ENCODE measurements at regions not wholly inside any gene's neighbourhood (a gene's known extent, or its start where the extent isn't known, plus 50 kb on each side); places are given as distances from the start of the nearest gene placed in this dataset.

DNA sequence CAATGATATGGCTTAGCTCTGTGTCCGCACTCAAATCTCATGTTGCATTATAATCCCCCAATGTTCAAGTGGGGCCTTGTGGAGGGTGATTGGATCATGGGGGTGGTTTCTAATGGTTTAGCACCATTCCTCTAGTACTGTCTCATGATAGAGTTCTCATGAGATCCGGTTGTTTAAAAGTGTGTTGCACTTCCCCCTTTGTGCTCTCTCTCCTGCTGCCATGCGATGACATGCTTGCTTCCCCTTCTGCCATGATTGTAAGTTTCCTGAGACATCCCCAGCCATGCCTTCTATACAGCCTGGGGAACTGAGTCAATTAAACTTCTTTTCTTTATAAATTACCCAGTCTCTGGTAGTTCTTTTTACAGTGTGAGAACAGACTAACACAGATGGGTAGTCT lies 427.1 kb downstream of the CHSY3 start (continued):
- TF ChIP-seq TEAD4 (IDR thresholded peaks at IDR 0.05; ENCODE audit: borderline replicate concordance, insufficient read depth): no peak

- no peak overlapping the region for H3K27ac ChIP-seq (ENCODE audit: low read depth in 2 of 2, low read length in 1 of 2)
- WGBS (ENCODE audit: low lambda C conversion rate): 3% methylated on average over 7 of the region's 7 CpGs
- POLR2A ChIA-PET: no interaction called here
Observed at GRCh38 chr5:130324953-130325671, 420.8 kb downstream of the CHSY3 start.

DNA sequence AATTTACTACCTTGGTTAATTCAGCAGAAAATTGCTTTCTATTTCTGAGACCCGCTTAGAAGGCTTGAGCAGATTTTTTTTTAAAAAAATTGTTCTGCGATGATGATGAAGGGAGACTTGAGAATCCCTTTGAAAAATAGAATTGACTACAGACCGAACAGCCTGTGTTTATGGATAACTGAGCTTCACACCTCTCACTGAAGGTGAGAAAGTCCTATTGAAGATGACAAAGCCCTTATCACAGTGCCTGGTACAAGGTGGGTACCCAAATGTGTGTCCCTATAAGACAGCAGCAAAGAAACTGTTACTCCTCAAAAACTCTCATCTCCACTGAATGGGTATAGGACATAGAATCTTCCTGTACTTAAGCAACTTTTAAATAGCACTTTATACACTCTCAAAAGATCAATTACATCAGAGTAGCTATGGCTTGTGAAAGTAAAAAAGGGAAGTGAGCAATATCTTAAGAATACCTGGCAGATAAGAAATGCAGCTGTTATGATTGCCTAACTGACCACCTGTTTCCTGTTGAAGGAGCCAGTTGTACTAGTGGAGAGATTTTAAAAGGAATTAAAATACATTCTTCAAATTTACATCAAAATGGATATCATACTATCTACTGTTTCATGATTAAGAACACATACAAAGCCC lies 419.7 kb downstream of the CHSY3 start:
- Histone ChIP-seq H3K27me3 (ENCODE audit: insufficient read depth) (no peaks in the 10 kb centered on the region), H3K9me3 (no peaks in the 10 kb centered on the region), H3F3A (replicated peaks; ENCODE audit: insufficient read depth) (no peaks in the 10 kb centered on the region), H3K9me2 (no peaks in the 10 kb centered on the region; the same call in 1 of the 2 replicates), H3K9ac (no peak overlapping the region), H3K79me2 (ENCODE audit: insufficient read depth) (no peaks in the 10 kb centered on the region), H3K27ac (ENCODE audit: low read depth in 2 of 2, low read length in 1 of 2) (no peak overlapping the region), H3K4me1 (ENCODE audit: control insufficient read depth in 1 of 2, insufficient read depth in 2 of 2, low read depth in 1 of 2, low read length in 1 of 2) (no peaks in the 10 kb centered on the region), H3K4me3 (ENCODE audit: low read depth in 2 of 2, low read length in 1 of 2) (no peak overlapping the region), H2AFZ (ENCODE audit: low read depth) (no peak overlapping the region), H4K20me1 (ENCODE audit: insufficient read depth) (no peaks in the 10 kb centered on the region), H3K4me2 (no peak overlapping the region), H3K36me3 (replicated peaks in 1 of 2; ENCODE audit: control insufficient read depth in 1 of 2, insufficient read depth in 2 of 2, low read length in 1 of 2) (no peaks in the 10 kb centered on the region)
- ChIA-PET CTCF (no interaction called here), POLR2A (no interaction called here)
- no peak for TF ChIP-seq REST (IDR thresholded peaks at IDR 0.05; ENCODE audit: low read depth, low read length)
- TF ChIP-seq FOXJ3 (CRISPR knock-in tag; IDR thresholded peaks at IDR 0.05): no peak
- TF ChIP-seq, protein P1, sequence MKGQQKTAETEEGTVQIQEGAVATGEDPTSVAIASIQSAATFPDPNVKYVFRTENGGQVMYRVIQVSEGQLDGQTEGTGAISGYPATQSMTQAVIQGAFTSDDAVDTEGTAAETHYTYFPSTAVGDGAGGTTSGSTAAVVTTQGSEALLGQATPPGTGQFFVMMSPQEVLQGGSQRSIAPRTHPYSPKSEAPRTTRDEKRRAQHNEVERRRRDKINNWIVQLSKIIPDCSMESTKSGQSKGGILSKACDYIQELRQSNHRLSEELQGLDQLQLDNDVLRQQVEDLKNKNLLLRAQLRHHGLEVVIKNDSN (IDR thresholded peaks at IDR 0.05; ENCODE audit: borderline replicate concordance, low read depth): no peak
- no peak for TF ChIP-seq IRF3 (IDR thresholded peaks at IDR 0.05; ENCODE audit: low read depth, low read length)
- TF ChIP-seq RCOR1 (IDR thresholded peaks at IDR 0.05; ENCODE audit: low read length): no peak
- no peak for TF ChIP-seq TEAD4 (IDR thresholded peaks at IDR 0.05; ENCODE audit: borderline replicate concordance, insufficient read depth)
- TF ChIP-seq EP300 (IDR thresholded peaks at IDR 0.05; ENCODE audit: borderline replicate concordance in 1 of 2, low read depth in 1 of 2, low read length in 1 of 2): no peak
- TF ChIP-seq FOXM1 (IDR thresholded peaks at IDR 0.05; ENCODE audit: low read depth): no peak
- no peak for TF ChIP-seq GABPA (IDR thresholded peaks at IDR 0.05; ENCODE audit: low read depth)
- TF ChIP-seq, protein P2, sequence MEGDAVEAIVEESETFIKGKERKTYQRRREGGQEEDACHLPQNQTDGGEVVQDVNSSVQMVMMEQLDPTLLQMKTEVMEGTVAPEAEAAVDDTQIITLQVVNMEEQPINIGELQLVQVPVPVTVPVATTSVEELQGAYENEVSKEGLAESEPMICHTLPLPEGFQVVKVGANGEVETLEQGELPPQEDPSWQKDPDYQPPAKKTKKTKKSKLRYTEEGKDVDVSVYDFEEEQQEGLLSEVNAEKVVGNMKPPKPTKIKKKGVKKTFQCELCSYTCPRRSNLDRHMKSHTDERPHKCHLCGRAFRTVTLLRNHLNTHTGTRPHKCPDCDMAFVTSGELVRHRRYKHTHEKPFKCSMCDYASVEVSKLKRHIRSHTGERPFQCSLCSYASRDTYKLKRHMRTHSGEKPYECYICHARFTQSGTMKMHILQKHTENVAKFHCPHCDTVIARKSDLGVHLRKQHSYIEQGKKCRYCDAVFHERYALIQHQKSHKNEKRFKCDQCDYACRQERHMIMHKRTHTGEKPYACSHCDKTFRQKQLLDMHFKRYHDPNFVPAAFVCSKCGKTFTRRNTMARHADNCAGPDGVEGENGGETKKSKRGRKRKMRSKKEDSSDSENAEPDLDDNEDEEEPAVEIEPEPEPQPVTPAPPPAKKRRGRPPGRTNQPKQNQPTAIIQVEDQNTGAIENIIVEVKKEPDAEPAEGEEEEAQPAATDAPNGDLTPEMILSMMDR (IDR thresholded peaks at IDR 0.05): no peak
- no peak for TF ChIP-seq POLR2AphosphoS5 (IDR thresholded peaks at IDR 0.05; ENCODE audit: low read depth, low read length)
- DNase-seq: no peak
- 8% methylated on average over 3 of the region's 3 CpGs for WGBS (ENCODE audit: low lambda C conversion rate)

More at GRCh38 chr5:130324953-130325671, 420.8 kb downstream of the CHSY3 start:
- no peaks in the 10 kb centered on the region for H3K79me2 ChIP-seq (ENCODE audit: insufficient read depth)
- no peak overlapping the region for H3K9ac ChIP-seq
- no peaks in the 10 kb centered on the region for H3K36me3 ChIP-seq (replicated peaks in 1 of 2; ENCODE audit: control insufficient read depth in 1 of 2, insufficient read depth in 2 of 2, low read length in 1 of 2)
- CTCF ChIA-PET: no interaction called here
- H3K9me3 ChIP-seq: no peaks in the 10 kb centered on the region
- no peaks in the 10 kb centered on the region for H4K20me1 ChIP-seq (ENCODE audit: insufficient read depth)
- no peaks in the 10 kb centered on the region for H3F3A ChIP-seq (replicated peaks; ENCODE audit: insufficient read depth)
- H3K9me2 ChIP-seq: no peaks in the 10 kb centered on the region
- H3K27me3 ChIP-seq (ENCODE audit: insufficient read depth): no peaks in the 10 kb centered on the region
- H2AFZ ChIP-seq (ENCODE audit: low read depth): no peak overlapping the region
- DNase-seq: no peak
- H3K4me3 ChIP-seq (ENCODE audit: low read depth in 2 of 2, low read length in 1 of 2): no peak overlapping the region
- H3K4me2 ChIP-seq: no peak overlapping the region
- no peak for TF ChIP-seq SIN3A (IDR thresholded peaks at IDR 0.05; ENCODE audit: borderline replicate concordance, low read depth, low read length)
- H3K4me1 ChIP-seq (ENCODE audit: control insufficient read depth in 1 of 2, insufficient read depth in 2 of 2, low read depth in 1 of 2, low read length in 1 of 2): no peaks in the 10 kb centered on the region
